Esophagus squamous epithelium (tissue), 4 donors: ENCODE measurements at regions not wholly inside any gene's neighbourhood (a gene's known extent, or its start where the extent isn't known, plus 50 kb on each side); places are given as distances from the start of the nearest gene placed in this dataset.

Source experiments
- POLR2A ChIP-seq, 4 donors: fragments of 450-650 bp; IDR thresholded peaks; one replicate each; pipeline ENCODE4 v1.6.1; 2017; ENCODE audit warnings: antibody characterized with exemption in 4 of 4, mild to moderate bottlenecking in 4 of 4, moderate library complexity in 3 of 4
- TF ChIP-seq, protein P1 (sequence below), 6 experiments: fragments of 450-650 bp in 4 of 6; fragments of 200-600 bp in 2 of 6; sonication (generic) in 2 of 6; IDR thresholded peaks; one replicate each; pipeline ENCODE4 v1.5.1; 2016 to 2019; ENCODE audit warnings: antibody characterized with exemption in 6 of 6, mild to moderate bottlenecking in 4 of 6, moderate library complexity in 4 of 6

DNA sequence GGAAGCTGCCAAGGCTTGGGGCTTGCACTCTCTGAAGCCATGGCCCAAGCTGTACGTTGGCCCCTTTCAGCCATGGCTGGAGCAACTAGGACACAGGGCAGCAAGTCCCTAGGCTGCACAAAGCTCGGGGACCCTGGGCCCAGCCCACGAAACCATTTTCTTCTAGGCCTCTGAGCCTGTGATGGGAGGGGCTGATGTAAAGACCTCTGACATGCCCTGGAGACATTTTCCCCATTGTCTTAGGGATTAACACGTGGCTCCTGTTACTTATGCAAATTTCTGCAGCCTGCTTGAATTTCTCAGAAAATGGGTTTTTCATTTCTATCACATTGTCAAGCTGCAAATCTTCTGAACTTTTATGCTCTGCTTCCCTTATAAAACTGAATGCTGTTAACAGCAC, 83.0 kb upstream of the DAP start:
- TF ChIP-seq, protein P1, sequence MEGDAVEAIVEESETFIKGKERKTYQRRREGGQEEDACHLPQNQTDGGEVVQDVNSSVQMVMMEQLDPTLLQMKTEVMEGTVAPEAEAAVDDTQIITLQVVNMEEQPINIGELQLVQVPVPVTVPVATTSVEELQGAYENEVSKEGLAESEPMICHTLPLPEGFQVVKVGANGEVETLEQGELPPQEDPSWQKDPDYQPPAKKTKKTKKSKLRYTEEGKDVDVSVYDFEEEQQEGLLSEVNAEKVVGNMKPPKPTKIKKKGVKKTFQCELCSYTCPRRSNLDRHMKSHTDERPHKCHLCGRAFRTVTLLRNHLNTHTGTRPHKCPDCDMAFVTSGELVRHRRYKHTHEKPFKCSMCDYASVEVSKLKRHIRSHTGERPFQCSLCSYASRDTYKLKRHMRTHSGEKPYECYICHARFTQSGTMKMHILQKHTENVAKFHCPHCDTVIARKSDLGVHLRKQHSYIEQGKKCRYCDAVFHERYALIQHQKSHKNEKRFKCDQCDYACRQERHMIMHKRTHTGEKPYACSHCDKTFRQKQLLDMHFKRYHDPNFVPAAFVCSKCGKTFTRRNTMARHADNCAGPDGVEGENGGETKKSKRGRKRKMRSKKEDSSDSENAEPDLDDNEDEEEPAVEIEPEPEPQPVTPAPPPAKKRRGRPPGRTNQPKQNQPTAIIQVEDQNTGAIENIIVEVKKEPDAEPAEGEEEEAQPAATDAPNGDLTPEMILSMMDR (IDR thresholded peaks at IDR 0.05) = no peak
- TF ChIP-seq POLR2A (IDR thresholded peaks at IDR 0.05) = no peak
